ENCODE measurements at regions not wholly inside any gene's neighbourhood (a gene's known extent, or its start where the extent isn't known, plus 50 kb on each side); places are given as distances from the start of the nearest gene placed in this dataset.
"Not testable (repeated sequence)": the region's sequence is repeated elsewhere in the genome, so short reads cannot be mapped to it uniquely, and the experiment has no call there.

- WGBS = 92% methylated on average over 17 of the region's 17 CpGs
- H3K9me3 ChIP-seq (ENCODE audit: control insufficient read depth in 2 of 2, insufficient read depth in 1 of 2, low read length in 1 of 2); DNase-seq (ENCODE audit: low read depth in 6 of 9, low spot score in 9 of 9): not testable (repeated sequence)
Measured at GRCh38 chr7:51386184-51386583, 69.6 kb upstream of the COBL start.

GRCh38 chr7:51382243-51382642 is 65.6 kb upstream of the COBL start:
- H3K4me1 ChIP-seq (ENCODE audit: control insufficient read depth in 2 of 2, insufficient read depth in 2 of 2, low read length in 2 of 2); DNase-seq (ENCODE audit: low read depth in 6 of 9, low spot score in 9 of 9); H3K4me3 ChIP-seq (ENCODE audit: low read length in 2 of 2); H3K36me3 ChIP-seq (ENCODE audit: control insufficient read depth in 2 of 2, insufficient read depth in 2 of 2, low read length in 1 of 2); H3K9me3 ChIP-seq (ENCODE audit: control insufficient read depth in 2 of 2, insufficient read depth in 1 of 2, low read length in 1 of 2); H3K27me3 ChIP-seq (ENCODE audit: control insufficient read depth in 2 of 2, insufficient read depth in 1 of 2, low read length in 1 of 2); H3K27ac ChIP-seq (ENCODE audit: low read depth in 1 of 2, low read length in 1 of 2): not testable (repeated sequence)
- WGBS = 93% methylated on average over 7 of the region's 7 CpGs

More at GRCh38 chr7:51386184-51386583, 69.6 kb upstream of the COBL start:
- not testable (repeated sequence) for H3K4me1 ChIP-seq (ENCODE audit: control insufficient read depth in 2 of 2, insufficient read depth in 2 of 2, low read length in 2 of 2); H3K36me3 ChIP-seq (ENCODE audit: control insufficient read depth in 2 of 2, insufficient read depth in 2 of 2, low read length in 1 of 2); H3K27ac ChIP-seq (ENCODE audit: low read depth in 1 of 2, low read length in 1 of 2); H3K4me3 ChIP-seq (ENCODE audit: low read length in 2 of 2); H3K27me3 ChIP-seq (ENCODE audit: control insufficient read depth in 2 of 2, insufficient read depth in 1 of 2, low read length in 1 of 2)

- H3K4me3 ChIP-seq (ENCODE audit: low read length in 2 of 2) = no peak overlapping the region
- no peaks in the 10 kb centered on the region for H3K27me3 ChIP-seq (ENCODE audit: control insufficient read depth in 2 of 2, insufficient read depth in 1 of 2, low read length in 1 of 2)
- DNase-seq (ENCODE audit: low read depth in 6 of 9, low spot score in 9 of 9) = no peak
- H3K36me3 ChIP-seq (ENCODE audit: control insufficient read depth in 2 of 2, insufficient read depth in 2 of 2, low read length in 1 of 2) = no peaks in the 10 kb centered on the region
- no peaks in the 10 kb centered on the region for H3K4me1 ChIP-seq (ENCODE audit: control insufficient read depth in 2 of 2, insufficient read depth in 2 of 2, low read length in 2 of 2)
- H3K9me3 ChIP-seq (ENCODE audit: control insufficient read depth in 2 of 2, insufficient read depth in 1 of 2, low read length in 1 of 2) = no peaks in the 10 kb centered on the region
- 86% methylated on average over 4 of the region's 4 CpGs for WGBS
- no peak overlapping the region for H3K27ac ChIP-seq (ENCODE audit: low read depth in 1 of 2, low read length in 1 of 2)
Measured at GRCh38 chr7:51376420-51377092, 59.9 kb upstream of the COBL start.

- WGBS = 94% methylated on average over 4 of the region's 4 CpGs
- no peak for DNase-seq (ENCODE audit: low read depth in 6 of 9, low spot score in 9 of 9)
- H3K4me1 ChIP-seq (ENCODE audit: control insufficient read depth in 2 of 2, insufficient read depth in 2 of 2, low read length in 2 of 2) = no peaks in the 10 kb centered on the region
- no peaks in the 10 kb centered on the region for H3K36me3 ChIP-seq (ENCODE audit: control insufficient read depth in 2 of 2, insufficient read depth in 2 of 2, low read length in 1 of 2)
- no peaks in the 10 kb centered on the region for H3K27me3 ChIP-seq (ENCODE audit: control insufficient read depth in 2 of 2, insufficient read depth in 1 of 2, low read length in 1 of 2)
- no peak overlapping the region for H3K4me3 ChIP-seq (ENCODE audit: low read length in 2 of 2)
- H3K9me3 ChIP-seq (ENCODE audit: control insufficient read depth in 2 of 2, insufficient read depth in 1 of 2, low read length in 1 of 2) = no peaks in the 10 kb centered on the region
- no peak overlapping the region for H3K27ac ChIP-seq (ENCODE audit: low read depth in 1 of 2, low read length in 1 of 2)
Measured at GRCh38 chr7:51374936-51375335, 58.3 kb upstream of the COBL start.

GRCh38 chr7:51373607-51374006 is 57.0 kb upstream of the COBL start:
- not testable (repeated sequence) for H3K36me3 ChIP-seq (ENCODE audit: control insufficient read depth in 2 of 2, insufficient read depth in 2 of 2, low read length in 1 of 2); H3K27ac ChIP-seq (ENCODE audit: low read depth in 1 of 2, low read length in 1 of 2); DNase-seq (ENCODE audit: low read depth in 6 of 9, low spot score in 9 of 9); H3K9me3 ChIP-seq (ENCODE audit: control insufficient read depth in 2 of 2, insufficient read depth in 1 of 2, low read length in 1 of 2); H3K4me1 ChIP-seq (ENCODE audit: control insufficient read depth in 2 of 2, insufficient read depth in 2 of 2, low read length in 2 of 2); H3K27me3 ChIP-seq (ENCODE audit: control insufficient read depth in 2 of 2, insufficient read depth in 1 of 2, low read length in 1 of 2); H3K4me3 ChIP-seq (ENCODE audit: low read length in 2 of 2)
- WGBS = 95% methylated on average over 2 of the region's 2 CpGs

- no peak for DNase-seq (ENCODE audit: low read depth in 6 of 9, low spot score in 9 of 9)
- WGBS = 40% methylated on average over 3 of the region's 3 CpGs
- Histone ChIP-seq H3K4me3 (ENCODE audit: low read length in 2 of 2) (no peak overlapping the region), H3K27me3 (ENCODE audit: control insufficient read depth in 2 of 2, insufficient read depth in 1 of 2, low read length in 1 of 2) (no peaks in the 10 kb centered on the region), H3K27ac (ENCODE audit: low read depth in 1 of 2, low read length in 1 of 2) (no peak overlapping the region), H3K4me1 (ENCODE audit: control insufficient read depth in 2 of 2, insufficient read depth in 2 of 2, low read length in 2 of 2) (no peaks in the 10 kb centered on the region), H3K9me3 (ENCODE audit: control insufficient read depth in 2 of 2, insufficient read depth in 1 of 2, low read length in 1 of 2) (no peaks in the 10 kb centered on the region), H3K36me3 (ENCODE audit: control insufficient read depth in 2 of 2, insufficient read depth in 2 of 2, low read length in 1 of 2) (no peaks in the 10 kb centered on the region)
Measured at GRCh38 chr7:51369746-51370145, 53.1 kb upstream of the COBL start.

- H3K4me1 ChIP-seq (ENCODE audit: control insufficient read depth in 2 of 2, insufficient read depth in 2 of 2, low read length in 2 of 2); H3K36me3 ChIP-seq (ENCODE audit: control insufficient read depth in 2 of 2, insufficient read depth in 2 of 2, low read length in 1 of 2); DNase-seq (ENCODE audit: low read depth in 6 of 9, low spot score in 9 of 9); H3K27ac ChIP-seq (ENCODE audit: low read depth in 1 of 2, low read length in 1 of 2); H3K4me3 ChIP-seq (ENCODE audit: low read length in 2 of 2); H3K9me3 ChIP-seq (ENCODE audit: control insufficient read depth in 2 of 2, insufficient read depth in 1 of 2, low read length in 1 of 2); H3K27me3 ChIP-seq (ENCODE audit: control insufficient read depth in 2 of 2, insufficient read depth in 1 of 2, low read length in 1 of 2): not testable (repeated sequence)
- WGBS = 68% methylated on average over 3 of the region's 3 CpGs
Measured at GRCh38 chr7:51369228-51369627, 52.6 kb upstream of the COBL start.

GRCh38 chr7:51368334-51368733 is 51.7 kb upstream of the COBL start:
- Histone ChIP-seq H3K36me3 (ENCODE audit: control insufficient read depth in 2 of 2, insufficient read depth in 2 of 2, low read length in 1 of 2) (no peaks in the 10 kb centered on the region), H3K27me3 (ENCODE audit: control insufficient read depth in 2 of 2, insufficient read depth in 1 of 2, low read length in 1 of 2) (no peaks in the 10 kb centered on the region), H3K4me1 (ENCODE audit: control insufficient read depth in 2 of 2, insufficient read depth in 2 of 2, low read length in 2 of 2) (no peaks in the 10 kb centered on the region), H3K9me3 (ENCODE audit: control insufficient read depth in 2 of 2, insufficient read depth in 1 of 2, low read length in 1 of 2) (no peaks in the 10 kb centered on the region), H3K27ac (ENCODE audit: low read depth in 1 of 2, low read length in 1 of 2) (no peak overlapping the region), H3K4me3 (ENCODE audit: low read length in 2 of 2) (no peak overlapping the region)
- WGBS = 91% methylated on average over 1 of the region's 1 CpG
- DNase-seq (ENCODE audit: low read depth in 6 of 9, low spot score in 9 of 9) = no peak

GRCh38 chr7:51367614-51367968 is 51.0 kb upstream of the COBL start:
- Histone ChIP-seq H3K36me3 (ENCODE audit: control insufficient read depth in 2 of 2, insufficient read depth in 2 of 2, low read length in 1 of 2) (no peaks in the 10 kb centered on the region), H3K9me3 (ENCODE audit: control insufficient read depth in 2 of 2, insufficient read depth in 1 of 2, low read length in 1 of 2) (no peaks in the 10 kb centered on the region), H3K27me3 (ENCODE audit: control insufficient read depth in 2 of 2, insufficient read depth in 1 of 2, low read length in 1 of 2) (no peaks in the 10 kb centered on the region), H3K4me1 (ENCODE audit: control insufficient read depth in 2 of 2, insufficient read depth in 2 of 2, low read length in 2 of 2) (no peaks in the 10 kb centered on the region), H3K4me3 (ENCODE audit: low read length in 2 of 2) (no peak overlapping the region), H3K27ac (ENCODE audit: low read depth in 1 of 2, low read length in 1 of 2) (no peak overlapping the region)
- WGBS = 92% methylated on average over 3 of the region's 3 CpGs
- no peak for DNase-seq (ENCODE audit: low read depth in 6 of 9, low spot score in 9 of 9)

All from thymus (tissue), 11 donors.